ENCODE measurements at regions not wholly inside any gene's neighbourhood (a gene's known extent, or its start where the extent isn't known, plus 50 kb on each side); places are given as distances from the start of the nearest gene placed in this dataset.

- no peak for DNase-seq
These were observed 83.6 kb upstream of the CACUL1 start for GRCh38 chr10:118838364-118838763.

GRCh38 chr10:118839348-118839747 is 84.6 kb upstream of the CACUL1 start:
- DNase-seq: no peak

GRCh38 chr10:118840071-118840775 is 85.5 kb upstream of the CACUL1 start:
- DNase-seq: no peak

DNA sequence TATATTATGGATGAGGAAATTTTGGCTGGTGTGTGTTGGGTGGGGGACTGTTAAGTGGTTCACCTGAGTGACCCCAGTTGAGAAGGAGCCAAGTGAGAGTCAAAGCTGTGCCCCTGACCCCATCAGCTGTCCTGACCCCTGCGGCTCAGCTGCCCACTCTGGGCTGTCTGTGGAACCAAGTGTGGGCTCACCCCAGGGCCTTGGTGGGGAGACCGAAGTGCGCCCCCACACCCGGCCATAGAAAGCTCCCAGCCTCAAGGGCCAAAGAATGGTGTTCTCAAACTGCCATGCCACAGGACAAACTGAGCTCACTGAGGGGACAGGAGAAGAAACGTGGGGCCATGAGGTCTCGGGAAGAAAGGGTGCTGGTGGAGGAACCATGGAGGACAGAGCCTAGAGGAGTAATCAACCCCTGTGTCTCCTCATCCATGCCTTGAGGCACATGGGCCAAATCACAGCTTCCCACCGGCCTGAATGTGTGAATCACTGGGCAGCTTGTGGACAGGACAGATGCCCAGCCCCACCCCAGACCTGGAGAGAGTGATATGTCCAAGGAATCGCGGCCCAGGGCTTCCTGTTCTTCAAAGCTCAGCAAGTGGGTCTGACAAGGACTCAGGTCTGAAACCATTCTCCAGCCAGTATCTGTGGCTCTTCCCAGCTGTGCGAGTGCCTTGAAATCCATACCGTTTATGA is 86.2 kb upstream of the CACUL1 start:
- DNase-seq: no peak

DNA sequence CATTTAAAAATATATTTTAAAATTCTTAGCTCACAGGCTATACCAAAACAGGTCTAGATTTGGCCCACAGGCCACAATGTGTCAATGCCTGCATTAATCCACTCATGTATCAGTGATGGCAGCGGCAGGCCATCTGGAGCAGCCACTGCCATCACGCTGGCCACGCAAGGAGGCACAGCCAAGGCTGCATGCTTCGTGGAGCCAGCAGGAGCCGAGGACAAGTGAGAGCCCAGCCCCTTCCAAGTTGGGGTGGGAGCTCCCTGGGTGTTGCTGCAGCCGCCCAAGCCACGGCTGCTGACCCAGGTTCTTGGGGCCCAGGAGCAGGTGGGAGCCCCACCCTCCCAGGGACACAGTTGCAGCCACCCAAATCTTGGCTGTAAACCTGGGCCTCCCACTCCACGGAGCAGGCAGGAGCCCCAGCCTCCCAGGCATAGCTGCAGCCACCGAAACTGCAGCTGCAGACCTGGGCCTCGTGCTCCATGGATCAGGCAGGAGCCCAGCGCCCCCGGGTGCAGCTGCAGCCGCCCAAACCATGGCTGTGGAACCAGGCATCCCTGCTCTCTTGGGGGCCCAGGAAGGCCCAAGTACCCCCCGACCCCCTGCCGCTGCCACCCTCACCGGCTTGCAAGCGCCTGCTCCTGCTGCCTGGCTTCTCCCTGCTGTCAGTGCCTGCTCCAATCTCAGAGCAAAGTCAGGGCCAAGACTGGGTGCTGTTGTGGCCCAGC is 87.3 kb upstream of the CACUL1 start:
- no peak for DNase-seq

- no peak for DNase-seq
These were observed 88.3 kb upstream of the CACUL1 start for GRCh38 chr10:118842843-118843624.

DNA sequence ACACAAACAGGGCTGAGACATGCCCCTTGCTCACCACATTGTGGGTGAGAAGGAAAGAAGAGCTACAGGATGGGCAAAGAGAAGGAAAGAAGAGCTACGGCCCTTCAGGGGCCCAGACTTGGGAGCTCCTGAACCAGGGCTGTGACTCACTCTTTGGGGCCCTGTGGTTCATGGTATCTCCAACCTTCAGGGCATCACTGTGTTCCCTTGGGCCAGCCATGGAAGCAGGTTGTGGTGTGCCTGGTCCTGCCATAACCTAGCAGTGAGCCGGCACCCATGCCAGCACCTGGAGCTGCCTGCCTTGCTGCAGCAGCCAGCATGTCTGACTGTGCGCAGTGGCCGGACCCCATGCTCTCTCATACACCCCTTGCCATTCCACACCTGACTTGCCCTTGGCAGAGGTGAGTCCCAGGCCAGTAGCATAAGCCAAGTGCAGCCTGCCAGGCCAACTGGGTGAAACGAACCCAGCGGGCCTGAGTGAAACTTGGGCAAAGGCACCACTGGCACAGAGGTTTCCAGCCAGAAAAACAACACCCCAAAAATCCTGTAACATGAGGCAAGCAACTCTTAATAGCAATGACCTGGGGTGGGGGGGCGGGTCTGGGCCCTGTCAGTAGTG is 89.0 kb upstream of the CACUL1 start:
- DNase-seq: no peak

GRCh38 chr10:118844731-118845521 is 90.2 kb upstream of the CACUL1 start:
- DNase-seq: no peak

GRCh38 chr10:118845776-118846175 is 91.0 kb upstream of the CACUL1 start:
- DNase-seq: no peak

GRCh38 chr10:118850418-118851061 is 95.8 kb upstream of the CACUL1 start:
- peak; percentile 63 for DNase-seq

DNA sequence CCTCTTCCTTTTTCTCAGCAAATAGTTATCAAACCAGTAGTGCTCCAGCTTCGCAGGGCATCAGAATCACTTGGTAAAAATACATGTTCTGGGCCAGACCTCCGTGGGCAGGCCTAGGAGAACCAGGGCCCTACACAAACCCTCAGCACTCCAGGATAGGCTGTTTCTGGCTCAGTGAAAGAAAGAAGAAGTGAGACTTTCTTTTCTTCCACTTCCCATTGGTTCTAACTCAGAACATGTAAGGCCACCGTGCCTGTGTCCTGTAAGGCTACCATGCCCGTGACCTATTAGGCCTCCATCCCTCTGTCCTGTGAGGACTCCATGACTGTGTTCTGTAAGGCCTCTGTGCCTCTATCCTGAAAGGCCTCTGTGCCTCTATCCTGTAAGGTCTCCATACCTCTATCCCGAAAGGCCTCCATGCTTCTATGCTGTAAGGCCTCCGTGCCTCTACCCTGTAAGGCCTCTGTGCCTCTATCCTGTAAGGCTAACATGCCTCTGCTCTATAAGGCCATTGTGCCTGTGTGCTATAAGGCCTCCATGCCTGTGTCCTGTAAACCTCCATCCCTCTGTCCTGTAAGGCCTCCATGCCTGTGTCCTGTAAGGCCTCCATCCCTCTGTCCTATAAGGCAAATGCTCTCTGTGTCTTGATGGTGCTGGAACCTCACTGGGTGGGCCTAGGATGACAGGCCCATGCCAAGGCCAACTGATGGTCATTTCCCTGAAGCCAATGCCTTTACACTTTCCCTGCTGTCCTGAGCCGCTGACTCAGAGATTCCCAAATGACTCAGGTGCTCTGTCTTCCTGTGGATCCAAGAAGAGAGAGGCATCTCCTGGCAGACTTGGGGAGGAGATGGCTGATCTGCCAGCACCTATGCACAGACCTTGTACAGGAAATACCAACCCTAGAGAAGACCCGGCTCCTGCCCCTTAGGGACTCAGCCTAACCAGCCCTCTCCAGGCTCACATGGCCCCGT is 96.6 kb upstream of the CACUL1 start:
- no peak for DNase-seq

- DNase-seq: no peak
These were observed 99.1 kb upstream of the CACUL1 start for GRCh38 chr10:118853916-118854315.

DNA sequence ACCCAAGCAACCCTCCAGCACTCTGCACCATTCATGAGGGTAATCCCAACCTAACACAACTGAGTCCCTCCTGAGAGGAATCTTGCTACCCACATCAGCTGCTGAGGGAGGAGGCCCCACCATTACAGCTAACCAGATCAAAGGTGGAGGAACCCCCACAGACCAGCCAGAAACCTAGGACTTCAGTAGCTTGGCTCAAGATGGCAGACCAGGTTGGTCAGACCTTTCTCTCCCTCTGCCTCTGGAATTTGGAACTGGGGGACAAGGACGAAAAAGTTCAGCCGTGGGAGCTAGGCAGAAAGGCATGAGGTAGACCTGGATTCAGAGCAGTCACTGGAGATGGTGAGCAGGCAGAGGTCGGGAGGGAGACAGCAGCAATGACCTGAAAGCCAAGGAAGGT is 101.3 kb upstream of the CACUL1 start:
- no peak for DNase-seq

GRCh38 chr10:118865998-118866693 is 111.4 kb upstream of the CACUL1 start:
- DNase-seq: no peak

- DNase-seq: no peak
These were observed 113.0 kb upstream of the CACUL1 start for GRCh38 chr10:118867768-118868167.

DNA sequence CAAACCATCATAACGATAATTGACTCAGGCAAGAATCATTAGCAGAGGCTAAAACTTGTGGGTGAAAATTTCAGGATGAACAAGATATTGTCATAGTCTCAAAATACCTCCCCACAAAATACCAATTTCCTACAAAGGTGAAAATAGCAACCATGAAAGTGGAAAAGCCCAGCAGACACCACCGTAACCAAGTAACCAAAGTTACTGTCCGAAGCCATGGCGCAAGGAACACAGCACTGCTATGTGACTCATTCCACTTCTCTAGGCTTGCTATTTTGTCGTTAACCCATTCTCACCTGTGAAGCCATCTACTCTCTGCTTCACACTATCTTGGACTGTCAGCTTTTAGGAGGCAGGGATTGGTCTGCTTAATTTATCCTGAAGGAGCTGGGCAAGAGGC is 113.8 kb upstream of the CACUL1 start:
- DNase-seq: no peak

- no peak for DNase-seq
These were observed 115.9 kb upstream of the CACUL1 start for GRCh38 chr10:118870467-118871243.

DNA sequence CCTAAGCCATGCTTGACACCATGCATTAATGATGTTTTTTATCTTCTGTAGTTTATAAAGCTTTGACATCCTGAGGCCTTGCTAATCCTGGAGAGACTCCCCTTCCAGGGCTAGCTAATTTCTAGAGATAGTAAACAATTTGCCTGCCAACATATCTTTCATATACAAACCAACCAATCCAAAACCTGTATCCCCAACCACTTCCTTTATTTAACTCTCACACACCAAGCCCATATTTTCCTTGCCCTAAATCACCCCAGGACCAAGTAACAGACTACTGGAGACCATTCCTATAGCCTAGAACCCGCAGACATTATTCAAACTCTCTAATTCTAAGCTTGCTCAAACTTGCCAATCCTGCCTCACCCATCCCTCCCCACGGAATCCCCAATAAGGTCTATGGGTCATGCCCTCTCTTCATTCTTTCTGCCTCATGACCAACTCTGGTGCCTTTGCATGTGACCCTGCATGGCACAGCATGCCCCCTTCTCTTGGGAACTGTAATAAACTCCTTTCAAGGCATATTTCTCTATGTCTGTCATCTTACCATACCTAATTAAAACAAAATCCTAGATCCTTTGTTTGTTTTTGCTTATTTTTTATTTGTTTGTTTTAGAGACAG is 116.6 kb upstream of the CACUL1 start:
- DNase-seq: no peak

Data from activated CD8-positive, alpha-beta memory T cell treated with anti-CD3 and anti-CD28 coated beads, Interleukin-2, amount 50 U/mL, for 4 hours (primary cell).